ENCODE measurements at regions not wholly inside any gene's neighbourhood (a gene's known extent, or its start where the extent isn't known, plus 50 kb on each side); places are given as distances from the start of the nearest gene placed in this dataset.

GRCh38 chr1:50332941-50333594, 90.2 kb downstream of the DMRTA2 start:
- peak; percentile 53 for DNase-seq (ENCODE audit: low read depth)
- peak; percentile 40 for TF ChIP-seq CTCF (IDR thresholded peaks at IDR 0.05; ENCODE audit: insufficient read depth, low read depth, low read length, missing control alignments)
- H3K4me3 ChIP-seq (ENCODE audit: low read length) = peak overlapping the region; percentile 60

- TF ChIP-seq CTCF (IDR thresholded peaks at IDR 0.05; ENCODE audit: insufficient read depth, low read depth, low read length, missing control alignments) = no peak
- H3K4me3 ChIP-seq (ENCODE audit: low read length) = no peak overlapping the region
- DNase-seq (ENCODE audit: low read depth) = peak; percentile 62
These were observed 93.8 kb downstream of the DMRTA2 start for GRCh38 chr1:50329332-50329932.

DNA sequence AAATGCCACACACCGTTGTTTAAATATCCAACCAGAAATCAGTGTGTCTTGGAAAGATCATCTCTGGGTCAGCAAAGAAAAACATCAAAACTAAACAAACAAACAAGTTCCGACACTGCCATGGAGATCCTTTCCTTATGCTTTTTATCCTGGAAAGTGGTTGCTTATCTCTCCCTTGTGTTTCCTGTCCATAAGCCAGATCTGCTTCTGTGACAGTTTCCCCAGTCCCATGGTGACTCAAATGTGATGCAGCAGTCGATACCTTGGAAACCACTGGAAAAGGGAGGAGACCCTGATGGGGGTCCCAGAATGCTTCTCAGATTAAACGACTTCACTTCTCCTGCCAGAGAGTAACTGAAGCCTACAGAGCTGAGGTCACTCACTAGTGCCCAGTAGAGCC, 94.7 kb downstream of the DMRTA2 start:
- DNase-seq (ENCODE audit: low read depth) = no peak
- no peak for TF ChIP-seq CTCF (IDR thresholded peaks at IDR 0.05; ENCODE audit: insufficient read depth, low read depth, low read length, missing control alignments)
- H3K4me3 ChIP-seq (ENCODE audit: low read length) = no peak overlapping the region

DNA sequence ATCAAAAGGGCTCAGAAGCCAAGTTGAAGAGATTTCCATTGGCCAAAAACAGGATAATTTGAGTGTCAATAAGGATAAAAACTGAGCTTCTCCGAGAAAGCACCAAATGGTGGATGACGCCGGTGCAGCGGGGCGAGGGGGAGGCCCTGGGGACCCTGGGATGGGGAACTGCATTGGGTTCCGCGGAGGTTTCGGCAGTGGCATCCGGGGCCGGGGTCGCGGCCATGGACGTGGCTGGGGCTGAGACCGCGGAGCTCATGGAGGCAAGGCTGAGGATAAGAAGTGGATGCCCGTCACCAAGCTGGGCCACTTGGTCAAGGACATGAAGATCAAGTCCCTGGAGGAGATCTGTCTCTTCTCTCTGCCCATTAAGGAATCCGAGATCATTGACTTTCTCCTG, 97.2 kb downstream of the DMRTA2 start:
- TF ChIP-seq CTCF (IDR thresholded peaks at IDR 0.05; ENCODE audit: insufficient read depth, low read depth, low read length, missing control alignments) = no peak
- DNase-seq (ENCODE audit: low read depth) = no peak
- H3K4me3 ChIP-seq (ENCODE audit: low read length) = no peak overlapping the region

DNA sequence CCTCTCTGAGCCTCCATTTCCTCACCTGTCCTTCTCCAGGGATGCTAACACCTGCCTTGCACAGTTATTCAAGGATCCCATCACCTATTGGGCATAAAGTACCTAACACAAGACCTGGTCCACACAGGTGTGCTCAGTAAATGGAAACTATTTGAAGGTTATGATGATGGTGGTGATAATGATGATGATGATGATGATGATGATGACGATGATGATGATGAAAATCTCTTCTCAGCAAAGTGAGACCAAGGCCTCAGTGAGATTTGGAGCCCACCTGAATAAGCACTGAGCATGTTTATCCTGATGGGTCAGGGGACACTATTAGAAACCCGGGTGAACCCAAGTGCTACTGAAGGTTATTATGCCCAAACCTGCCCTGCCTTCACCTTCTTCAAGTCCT, 100.7 kb downstream of the DMRTA2 start:
- no peak for TF ChIP-seq CTCF (IDR thresholded peaks at IDR 0.05; ENCODE audit: insufficient read depth, low read depth, low read length, missing control alignments)
- no peak for DNase-seq (ENCODE audit: low read depth)

DNA sequence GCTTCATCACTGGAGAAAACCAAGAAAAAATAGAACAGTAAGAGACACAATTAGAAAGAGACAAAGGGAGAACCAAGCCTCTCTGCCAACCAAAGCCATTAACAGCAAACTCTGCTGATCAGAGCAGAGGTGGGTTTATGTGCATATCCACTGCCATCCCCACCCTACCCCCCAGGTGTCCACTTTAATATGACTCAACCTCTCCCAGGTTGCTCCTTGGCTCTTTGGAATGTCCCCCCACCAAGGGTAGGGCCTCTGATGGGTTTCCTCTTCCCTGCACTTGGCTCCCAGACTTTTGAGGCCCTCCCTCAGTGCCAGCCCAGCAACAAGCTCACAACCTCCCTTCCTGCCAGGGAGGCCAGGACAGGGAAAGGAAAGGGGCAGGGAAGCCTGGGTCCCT, 104.8 kb downstream of the DMRTA2 start:
- no peak for TF ChIP-seq CTCF (IDR thresholded peaks at IDR 0.05; ENCODE audit: insufficient read depth, low read depth, low read length, missing control alignments)

More for the DNA sequence above, 100.7 kb downstream of the DMRTA2 start:
- H3K4me3 ChIP-seq (ENCODE audit: low read length) = no peak overlapping the region

DNA sequence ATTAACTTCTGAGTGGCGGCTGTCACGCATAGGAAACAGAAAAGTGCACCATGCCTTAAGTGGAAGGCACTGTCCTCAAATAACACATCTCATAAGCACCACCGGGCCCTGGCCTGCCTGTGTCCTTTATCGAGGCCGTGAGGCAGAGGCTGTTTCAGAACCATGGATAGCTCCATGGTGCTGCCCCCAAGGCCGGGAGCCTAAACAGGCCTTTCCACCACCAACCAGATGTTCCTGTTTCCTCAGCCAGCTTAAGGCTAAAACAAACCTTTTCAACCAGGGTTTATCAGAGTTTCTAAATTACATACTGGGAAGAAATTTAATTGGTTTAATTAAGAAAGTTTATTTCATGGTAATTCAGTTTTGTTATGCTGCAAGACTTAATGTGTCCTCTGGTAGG, 114.4 kb downstream of the DMRTA2 start:
- no peak overlapping the region for H3K4me3 ChIP-seq (ENCODE audit: low read length)
- DNase-seq (ENCODE audit: low read depth) = peak; percentile 59
- no peak for TF ChIP-seq CTCF (IDR thresholded peaks at IDR 0.05; ENCODE audit: insufficient read depth, low read depth, low read length, missing control alignments)

More for the DNA sequence above, 104.8 kb downstream of the DMRTA2 start:
- no peak for DNase-seq (ENCODE audit: low read depth)
- H3K4me3 ChIP-seq (ENCODE audit: low read length) = no peak overlapping the region

Measured in epithelial cell of esophagus (primary cell).